ENCODE measurements at regions not wholly inside any gene's neighbourhood (a gene's known extent, or its start where the extent isn't known, plus 50 kb on each side); places are given as distances from the start of the nearest gene placed in this dataset.

- no peak for DNase-seq (ENCODE audit: low read depth)
These were observed 187.6 kb downstream of the RHOU start for GRCh38 chr1:228922722-228923376.

GRCh38 chr1:228923973-228924686, 188.9 kb downstream of the RHOU start:
- DNase-seq (ENCODE audit: low read depth), result no peak

GRCh38 chr1:228925691-228926090, 190.4 kb downstream of the RHOU start:
- no peak for DNase-seq (ENCODE audit: low read depth)

- DNase-seq (ENCODE audit: low read depth), result no peak
These were observed 192.1 kb downstream of the RHOU start for GRCh38 chr1:228927421-228927820.

- no peak for DNase-seq (ENCODE audit: low read depth)
These were observed 192.9 kb downstream of the RHOU start for GRCh38 chr1:228927946-228928898.

DNA sequence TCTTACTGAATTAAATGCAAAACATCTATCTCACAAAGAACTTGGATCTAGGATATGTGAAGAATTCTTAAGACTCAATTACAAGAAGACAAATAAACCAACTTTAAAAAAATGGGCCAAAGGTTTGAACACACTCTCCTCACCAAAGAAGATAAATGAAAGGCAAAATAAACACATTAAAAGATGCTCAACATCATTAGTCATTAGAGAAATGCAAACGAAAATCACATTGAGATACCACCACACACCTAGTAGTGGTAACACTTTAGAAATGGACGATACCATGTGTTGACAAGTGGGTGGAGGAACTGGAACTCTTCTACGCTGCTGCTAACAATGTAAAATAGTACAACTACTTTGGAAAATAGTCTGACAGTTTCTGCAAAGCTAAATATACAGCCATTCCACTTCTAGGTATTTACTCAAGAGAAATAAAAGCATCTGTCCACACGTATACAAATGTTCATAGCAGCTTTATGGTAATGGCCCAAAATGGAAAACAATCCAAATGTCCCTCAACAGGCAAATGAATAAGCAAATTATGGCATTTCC, 194.3 kb downstream of the RHOU start:
- no peak for DNase-seq (ENCODE audit: low read depth)

DNA sequence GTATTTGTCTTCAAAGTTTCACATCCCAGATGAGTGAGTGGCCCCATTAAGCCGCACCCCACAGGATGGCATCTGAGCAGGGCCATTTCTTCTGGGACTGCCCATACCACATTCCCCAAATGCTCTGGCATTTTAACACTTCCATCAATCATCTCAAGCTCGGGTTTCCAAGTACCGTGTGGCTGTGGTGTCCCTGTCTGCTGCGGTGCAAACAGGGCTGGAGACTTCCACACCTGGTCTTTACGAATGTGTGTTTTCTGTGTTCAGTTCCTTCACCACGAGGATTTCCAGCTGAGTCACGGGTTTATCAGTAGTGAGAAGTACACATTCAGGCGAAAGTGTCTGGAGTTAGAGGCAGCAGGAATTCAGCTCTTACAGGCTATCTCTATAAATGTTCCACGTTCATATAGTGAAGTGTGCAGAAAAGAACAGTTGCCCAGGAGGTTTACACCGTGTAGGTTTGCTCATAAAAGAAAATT, 195.2 kb downstream of the RHOU start:
- DNase-seq (ENCODE audit: low read depth), result no peak

GRCh38 chr1:228933753-228934152, 198.5 kb downstream of the RHOU start:
- DNase-seq (ENCODE audit: low read depth), result no peak

- DNase-seq (ENCODE audit: low read depth), result no peak
These were observed 200.0 kb downstream of the RHOU start for GRCh38 chr1:228935198-228935663.

GRCh38 chr1:228935855-228936727, 200.8 kb downstream of the RHOU start:
- DNase-seq (ENCODE audit: low read depth), result no peak

- no peak for DNase-seq (ENCODE audit: low read depth)
These were observed 201.6 kb downstream of the RHOU start for GRCh38 chr1:228936881-228937280.

DNA sequence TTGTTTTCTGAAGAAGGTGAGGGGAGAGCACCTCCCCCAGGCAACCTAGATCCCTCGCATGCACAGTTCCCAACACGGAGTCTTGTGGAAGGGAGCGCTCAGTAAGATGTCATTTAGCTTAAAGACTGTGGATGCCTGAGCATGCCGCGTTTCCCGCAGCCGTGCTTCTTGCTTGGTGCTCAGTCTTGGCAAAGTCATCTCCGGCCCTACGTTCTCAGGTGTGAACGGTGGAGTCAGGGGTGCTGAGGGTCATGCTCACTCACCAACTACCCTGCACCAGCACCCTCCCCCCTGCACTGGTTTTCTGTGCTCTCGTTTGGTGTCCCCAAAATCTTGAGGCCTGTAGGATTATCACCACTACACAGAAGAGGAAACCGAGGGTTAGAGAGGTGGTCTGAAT, 202.1 kb downstream of the RHOU start:
- DNase-seq (ENCODE audit: low read depth), result no peak

- no peak for DNase-seq (ENCODE audit: low read depth)
These were observed 202.7 kb downstream of the RHOU start for GRCh38 chr1:228937851-228938536.

GRCh38 chr1:228938537-228938901, 203.2 kb downstream of the RHOU start:
- DNase-seq (ENCODE audit: low read depth), result no peak

DNA sequence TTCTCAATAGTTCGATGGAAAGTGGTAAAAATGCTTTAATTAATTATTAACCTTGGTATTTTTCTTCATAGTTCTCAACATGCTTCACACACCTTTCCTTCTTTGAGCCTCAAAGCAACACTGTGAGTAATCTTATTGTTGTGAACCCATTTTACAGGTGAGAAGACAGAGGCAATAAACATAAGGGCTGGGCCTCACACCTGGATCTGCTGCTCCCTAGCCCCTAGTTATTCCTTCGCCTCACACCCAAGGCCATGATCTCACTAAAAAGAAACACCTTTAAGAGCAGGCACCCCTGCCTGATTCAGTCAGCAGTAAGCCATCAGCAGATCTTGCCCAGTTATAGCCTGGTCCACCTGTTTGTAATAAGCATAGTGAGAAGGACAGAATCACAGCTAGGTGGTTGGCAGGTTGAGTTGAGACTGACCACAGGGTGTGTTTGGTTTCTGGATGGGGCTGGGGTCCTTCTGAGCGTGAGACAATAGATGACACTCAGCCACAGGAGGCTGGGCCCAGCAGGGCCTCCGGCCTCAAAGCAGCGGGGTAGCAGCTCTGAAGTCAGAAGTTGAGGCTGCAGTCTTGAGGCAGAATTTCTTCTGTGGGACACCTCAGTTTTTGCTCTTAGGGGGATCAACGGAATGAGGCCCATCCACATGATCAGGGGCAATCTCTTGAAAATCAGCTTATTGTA, 203.9 kb downstream of the RHOU start:
- DNase-seq (ENCODE audit: low read depth), result no peak

- DNase-seq (ENCODE audit: low read depth), result no peak
These were observed 204.7 kb downstream of the RHOU start for GRCh38 chr1:228939881-228940392.

- no peak for DNase-seq (ENCODE audit: low read depth)
These were observed 205.2 kb downstream of the RHOU start for GRCh38 chr1:228940526-228940925.

GRCh38 chr1:228940926-228941325, 205.6 kb downstream of the RHOU start:
- DNase-seq (ENCODE audit: low read depth), result no peak

DNA sequence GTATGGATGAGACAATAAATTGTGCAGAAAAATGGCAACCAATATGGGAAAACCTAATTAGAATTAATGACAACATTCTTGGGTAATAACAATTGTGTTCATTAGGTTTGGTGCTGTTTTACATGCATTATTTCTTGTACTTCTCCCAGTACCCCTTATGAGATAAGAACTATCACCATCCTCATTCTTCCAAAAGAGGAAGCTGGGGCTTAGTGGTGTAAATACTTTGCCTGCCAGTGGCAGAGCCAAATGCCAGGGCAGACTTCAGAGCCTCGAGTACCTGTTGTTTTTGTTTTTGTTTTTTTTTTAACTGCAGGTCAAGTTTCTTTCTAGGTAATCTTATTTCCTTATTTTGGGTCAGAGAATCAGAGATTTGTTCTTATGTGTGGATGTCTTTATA, 206.4 kb downstream of the RHOU start:
- DNase-seq (ENCODE audit: low read depth), result no peak

- no peak for DNase-seq (ENCODE audit: low read depth)
These were observed 208.2 kb downstream of the RHOU start for GRCh38 chr1:228943436-228943835.

All from stromal cell of bone marrow (primary cell).